ENCODE measurements at regions not wholly inside any gene's neighbourhood (a gene's known extent, or its start where the extent isn't known, plus 50 kb on each side); places are given as distances from the start of the nearest gene placed in this dataset.

GRCh38 chr5:40270274-40270845 lies 409.4 kb upstream of the PTGER4 start:
- TF ChIP-seq POLR2A (IDR thresholded peaks at IDR 0.05): no peak
- TF ChIP-seq CTCF (IDR thresholded peaks at IDR 0.05): no peak
- H3K4me3 ChIP-seq (ENCODE audit: low read depth, poor library complexity, severe bottlenecking): no peak overlapping the region
- intact Hi-C loops (cut with DNase I; ENCODE audit: low total_unique reads): no loop called here
- no peak for DNase-seq (ENCODE audit: low spot score in 2 of 2)
- WGBS, 2 donors: 79% methylated on average over 2 of the region's 2 CpGs

- 50 to 65% methylated on average over 1 of the region's 1 CpG for WGBS, 2 donors
- no peak overlapping the region for H3K4me3 ChIP-seq (ENCODE audit: low read depth, poor library complexity, severe bottlenecking)
- DNase-seq (ENCODE audit: low spot score in 2 of 2): no peak
- intact Hi-C loops (cut with DNase I; ENCODE audit: low total_unique reads): no loop called here
- no peak for TF ChIP-seq POLR2A (IDR thresholded peaks at IDR 0.05)
- TF ChIP-seq CTCF (IDR thresholded peaks at IDR 0.05): no peak
These were observed 411.6 kb upstream of the PTGER4 start for GRCh38 chr5:40268088-40268487.

GRCh38 chr5:40266952-40267351 lies 412.8 kb upstream of the PTGER4 start:
- 97 to 100% methylated on average over 2 of the region's 2 CpGs for WGBS, 2 donors
- no peak for DNase-seq (ENCODE audit: low spot score in 2 of 2)
- no peak overlapping the region for H3K4me3 ChIP-seq (ENCODE audit: low read depth, poor library complexity, severe bottlenecking)
- TF ChIP-seq CTCF (IDR thresholded peaks at IDR 0.05): no peak
- no peak for TF ChIP-seq POLR2A (IDR thresholded peaks at IDR 0.05)
- intact Hi-C loops (cut with DNase I; ENCODE audit: low total_unique reads): no loop called here

DNA sequence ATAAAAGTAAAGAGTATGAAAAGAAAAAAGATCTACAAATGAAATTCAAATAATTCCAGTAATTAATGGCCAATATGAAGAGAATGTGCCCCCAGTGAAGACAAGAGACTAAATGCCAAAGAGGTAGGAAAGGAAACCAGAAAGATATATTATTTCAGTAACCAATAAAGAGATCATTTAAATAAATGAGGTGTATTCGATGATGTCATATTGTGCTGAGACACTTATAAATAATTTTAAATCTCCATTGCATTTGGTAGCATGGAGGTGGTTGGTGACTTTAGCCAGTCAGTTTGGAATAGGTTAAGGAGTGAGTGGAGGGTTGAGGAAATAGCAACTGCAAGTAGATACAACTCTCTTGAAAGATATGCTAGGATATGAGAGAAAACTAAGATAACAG lies 417.7 kb upstream of the PTGER4 start:
- 93 to 97% methylated on average over 1 of the region's 1 CpG for WGBS, 2 donors
- DNase-seq (ENCODE audit: low spot score in 2 of 2): no peak

GRCh38 chr5:40260361-40260760 lies 419.4 kb upstream of the PTGER4 start:
- 37 to 39% methylated on average over 4 of the region's 4 CpGs for WGBS, 2 donors
- intact Hi-C loops (cut with DNase I; ENCODE audit: low total_unique reads): no loop called here
- peak in 1 of 2 donors; percentile 22 for DNase-seq (ENCODE audit: low spot score in 2 of 2)
- H3K4me3 ChIP-seq (ENCODE audit: low read depth, poor library complexity, severe bottlenecking): no peak overlapping the region
- TF ChIP-seq CTCF (IDR thresholded peaks at IDR 0.05): no peak
- TF ChIP-seq POLR2A (IDR thresholded peaks at IDR 0.05): no peak

More for the DNA sequence above, 417.7 kb upstream of the PTGER4 start:
- H3K4me3 ChIP-seq (ENCODE audit: low read depth, poor library complexity, severe bottlenecking): no peak overlapping the region
- intact Hi-C loops (cut with DNase I; ENCODE audit: low total_unique reads): no loop called here
- TF ChIP-seq CTCF (IDR thresholded peaks at IDR 0.05): no peak
- TF ChIP-seq POLR2A (IDR thresholded peaks at IDR 0.05): no peak

- no peak for DNase-seq (ENCODE audit: low spot score in 2 of 2)
- WGBS, 2 donors: 73 to 75% methylated on average over 1 of the region's 1 CpG
- TF ChIP-seq CTCF (IDR thresholded peaks at IDR 0.05): no peak
- TF ChIP-seq POLR2A (IDR thresholded peaks at IDR 0.05): no peak
- intact Hi-C loops (cut with DNase I; ENCODE audit: low total_unique reads): no loop called here
- H3K4me3 ChIP-seq (ENCODE audit: low read depth, poor library complexity, severe bottlenecking): no peak overlapping the region
These were observed 421.5 kb upstream of the PTGER4 start for GRCh38 chr5:40258222-40258621.
